GM23248 (cell line): ENCODE measurements at regions not wholly inside any gene's neighbourhood (a gene's known extent, or its start where the extent isn't known, plus 50 kb on each side); places are given as distances from the start of the nearest gene placed in this dataset.
A peak's percentile ranks its signal among the peaks of the same experiment; 100 is the strongest.

Experiments used
- DNase-seq: peaks from one replicate; pipeline ENCODE4 v3.0.0-alpha.2; 2015
- H2AFZ ChIP-seq: fragments of 200-600 bp; sonication (generic); 2 replicates; pipeline ENCODE4 v1.6.1; 2016; ENCODE audit warnings: antibody characterized with exemption
- H3F3A ChIP-seq: fragments of 200-600 bp; sonication (generic); 2 replicates; pipeline ENCODE4 v1.6.1; 2016; ENCODE audit warnings: mild to moderate bottlenecking, antibody characterized with exemption, mixed run types; ENCODE audit not compliant: insufficient read depth
- H3K27ac ChIP-seq: fragments of 200-600 bp; sonication (generic); 2 replicates; pipeline ENCODE4 v1.5.1; 2016; ENCODE audit warnings: mild to moderate bottlenecking
- H3K27me3 ChIP-seq: fragments of 200-600 bp; sonication (generic); replicated peaks from 2 replicates; pipeline ENCODE4 v1.6.1; 2016; ENCODE audit warnings: mild to moderate bottlenecking; ENCODE audit not compliant: insufficient read depth
- H3K36me3 ChIP-seq: fragments of 200-600 bp; sonication (generic); 2 replicates; pipeline ENCODE4 v1.6.1; 2016; ENCODE audit warnings: low read depth, mild to moderate bottlenecking
- H3K4me1 ChIP-seq: fragments of 200-600 bp; sonication (generic); 2 replicates; pipeline ENCODE4 v1.6.1; 2016; ENCODE audit warnings: mild to moderate bottlenecking; ENCODE audit not compliant: insufficient read depth
- H3K4me2 ChIP-seq: fragments of 200-600 bp; sonication (generic); one replicate; pipeline ENCODE4 v1.6.1; 2016; ENCODE audit warnings: mild to moderate bottlenecking; ENCODE audit not compliant: unreplicated experiment
- H3K4me3 ChIP-seq: fragments of 200-600 bp; sonication (generic); 2 replicates; pipeline ENCODE4 v1.5.1; 2016; ENCODE audit warnings: mild to moderate bottlenecking
- H3K79me2 ChIP-seq: fragments of 200-600 bp; sonication (generic); 2 replicates; pipeline ENCODE4 v1.6.1; 2016; ENCODE audit warnings: mild to moderate bottlenecking; ENCODE audit not compliant: insufficient read depth
- H3K9ac ChIP-seq: fragments of 200-600 bp; sonication (generic); 2 replicates; pipeline ENCODE4 v1.6.1; 2016; ENCODE audit warnings: mild to moderate bottlenecking
- H3K9me2 ChIP-seq: fragments of 200-600 bp; sonication (generic); 2 replicates; pipeline ENCODE4 v1.6.1; 2016; ENCODE audit warnings: mixed run types, mild to moderate bottlenecking, moderate library complexity; ENCODE audit not compliant: insufficient read depth
- H3K9me3 ChIP-seq: fragments of 200-600 bp; sonication (generic); one replicate; pipeline ENCODE4 v1.6.1; 2017; ENCODE audit warnings: low read depth
- H4K20me1 ChIP-seq: fragments of 200-600 bp; sonication (generic); 2 replicates; pipeline ENCODE4 v1.6.0; 2016; ENCODE audit not compliant: insufficient read depth
- EZH2 ChIP-seq: fragments of 200-600 bp; sonication (generic); IDR thresholded peaks from 2 replicates; pipeline ENCODE4 v1.6.1; 2018; ENCODE audit warnings: antibody characterized with exemption, mild to moderate bottlenecking; ENCODE audit not compliant: insufficient read depth, poor library complexity, severe bottlenecking
- EZH2phosphoT487 ChIP-seq: fragments of 200-600 bp; sonication (generic); IDR thresholded peaks from 2 replicates; pipeline ENCODE4 v1.6.1; 2018; ENCODE audit warnings: antibody characterized with exemption, moderate library complexity, mild to moderate bottlenecking, low read depth; ENCODE audit not compliant: insufficient read depth
- WGBS, 2 experiments: methylation state at CpG; one replicate each; pipeline ENCODE4 v1.1.6; 2015 to 2017; ENCODE audit warnings: low lambda C conversion rate in 2 of 2, low coverage in 1 of 2; ENCODE audit errors: missing lambda C conversion rate in 2 of 2; 5-methylcytosine and 5-hydroxymethylcytosine counted together
- in situ Hi-C: fragments of 300-500 bp; cut with MboI; formaldehyde crosslinking; loops from 2 replicates; pipeline ENCODE4 v1.15.0; 2020

GRCh38 chr3:88784925-88785324, 322.5 kb upstream of the EPHA3 start:
- no peak overlapping the region for H3K9ac ChIP-seq
- H3K4me1 ChIP-seq = no peaks in the 10 kb centered on the region
- TF ChIP-seq EZH2 = no peak
- no peak for TF ChIP-seq EZH2phosphoT487
- no peak for DNase-seq
- no peaks in the 10 kb centered on the region for H3K36me3 ChIP-seq
- no peaks in the 10 kb centered on the region for H3K79me2 ChIP-seq
- H3K9me2 ChIP-seq = no peaks in the 10 kb centered on the region
- no peak overlapping the region for H2AFZ ChIP-seq
- H3K27ac ChIP-seq = no peak overlapping the region
- H4K20me1 ChIP-seq = no peaks in the 10 kb centered on the region
- no peak overlapping the region for H3K4me3 ChIP-seq
- H3K9me3 ChIP-seq = no peaks in the 10 kb centered on the region
- no peaks in the 10 kb centered on the region for H3F3A ChIP-seq
- in situ Hi-C loops = no loop called here
- no peak overlapping the region for H3K4me2 ChIP-seq
- H3K27me3 ChIP-seq = no peaks in the 10 kb centered on the region

GRCh38 chr3:88785841-88786240, 321.6 kb upstream of the EPHA3 start:
- H3K4me1 ChIP-seq = no peaks in the 10 kb centered on the region
- TF ChIP-seq EZH2phosphoT487 = no peak
- TF ChIP-seq EZH2 = no peak
- in situ Hi-C loops = no loop called here
- no peaks in the 10 kb centered on the region for H3K79me2 ChIP-seq
- H3K27me3 ChIP-seq = no peaks in the 10 kb centered on the region
- H2AFZ ChIP-seq = no peak overlapping the region
- no peaks in the 10 kb centered on the region for H4K20me1 ChIP-seq
- H3K4me2 ChIP-seq = no peak overlapping the region
- no peak overlapping the region for H3K4me3 ChIP-seq
- H3K27ac ChIP-seq = no peak overlapping the region
- no peak overlapping the region for H3K9ac ChIP-seq
- no peak for DNase-seq
- H3K9me3 ChIP-seq = no peaks in the 10 kb centered on the region
- H3K36me3 ChIP-seq = no peaks in the 10 kb centered on the region
- no peaks in the 10 kb centered on the region for H3F3A ChIP-seq
- H3K9me2 ChIP-seq = no peaks in the 10 kb centered on the region

- Histone ChIP-seq H3K9ac (no peak overlapping the region), H3K4me1 (no peaks in the 10 kb centered on the region), H3K27ac (no peak overlapping the region), H4K20me1 (no peaks in the 10 kb centered on the region), H3K9me2 (no peaks in the 10 kb centered on the region), H2AFZ (no peak overlapping the region), H3F3A (no peaks in the 10 kb centered on the region), H3K79me2 (no peaks in the 10 kb centered on the region), H3K36me3 (no peaks in the 10 kb centered on the region), H3K4me2 (no peak overlapping the region), H3K4me3 (no peak overlapping the region), H3K9me3 (no peaks in the 10 kb centered on the region), H3K27me3 (no peaks in the 10 kb centered on the region)
- in situ Hi-C loops = no loop called here
- DNase-seq = no peak
- TF ChIP-seq EZH2phosphoT487 (no peak), EZH2 (no peak)
These were observed 311.9 kb upstream of the EPHA3 start for GRCh38 chr3:88795503-88795902.

- Histone ChIP-seq H3K9me3 (no peaks in the 10 kb centered on the region), H4K20me1 (no peaks in the 10 kb centered on the region), H3K4me1 (peaks cover 24% of the 10 kb centered on the region), H3K4me3 (no peak overlapping the region), H3F3A (no peaks in the 10 kb centered on the region), H3K27ac (peak overlapping the region; percentile 17; the same call in 1 of the 2 replicates), H2AFZ (no peak overlapping the region; the same call in 1 of the 2 replicates), H3K79me2 (no peaks in the 10 kb centered on the region), H3K36me3 (no peaks in the 10 kb centered on the region), H3K9me2 (no peaks in the 10 kb centered on the region), H3K4me2 (peak overlapping the region; percentile 40), H3K27me3 (no peaks in the 10 kb centered on the region), H3K9ac (no peak overlapping the region)
- WGBS, 2 experiments = 16 to 23% methylated on average over 3 of the region's 3 CpGs
- in situ Hi-C loops = no loop called here
- DNase-seq = peak; percentile 68
- TF ChIP-seq EZH2 = no peak
- TF ChIP-seq EZH2phosphoT487 = no peak
These were observed 299.8 kb upstream of the EPHA3 start for GRCh38 chr3:88807491-88808105.

- Histone ChIP-seq H3K4me2 (no peak overlapping the region), H3F3A (no peaks in the 10 kb centered on the region), H3K4me1 (peaks cover 24% of the 10 kb centered on the region), H3K9me3 (no peaks in the 10 kb centered on the region), H3K9ac (no peak overlapping the region), H4K20me1 (no peaks in the 10 kb centered on the region), H3K9me2 (no peaks in the 10 kb centered on the region), H2AFZ (no peak overlapping the region), H3K4me3 (no peak overlapping the region), H3K79me2 (no peaks in the 10 kb centered on the region), H3K27me3 (peaks cover 4% of the 10 kb centered on the region; the same call in 1 of the 2 replicates), H3K36me3 (no peaks in the 10 kb centered on the region), H3K27ac (no peak overlapping the region)
- TF ChIP-seq EZH2phosphoT487 = no peak
- no peak for TF ChIP-seq EZH2
- DNase-seq = peak; percentile 4
- WGBS, 2 experiments = 7 to 10% methylated on average over 2 of the region's 2 CpGs
- in situ Hi-C loops = no loop called here
These were observed 297.4 kb upstream of the EPHA3 start for GRCh38 chr3:88809993-88810392.
